ENCODE measurements at regions not wholly inside any gene's neighbourhood (a gene's known extent, or its start where the extent isn't known, plus 50 kb on each side); places are given as distances from the start of the nearest gene placed in this dataset.

DNA sequence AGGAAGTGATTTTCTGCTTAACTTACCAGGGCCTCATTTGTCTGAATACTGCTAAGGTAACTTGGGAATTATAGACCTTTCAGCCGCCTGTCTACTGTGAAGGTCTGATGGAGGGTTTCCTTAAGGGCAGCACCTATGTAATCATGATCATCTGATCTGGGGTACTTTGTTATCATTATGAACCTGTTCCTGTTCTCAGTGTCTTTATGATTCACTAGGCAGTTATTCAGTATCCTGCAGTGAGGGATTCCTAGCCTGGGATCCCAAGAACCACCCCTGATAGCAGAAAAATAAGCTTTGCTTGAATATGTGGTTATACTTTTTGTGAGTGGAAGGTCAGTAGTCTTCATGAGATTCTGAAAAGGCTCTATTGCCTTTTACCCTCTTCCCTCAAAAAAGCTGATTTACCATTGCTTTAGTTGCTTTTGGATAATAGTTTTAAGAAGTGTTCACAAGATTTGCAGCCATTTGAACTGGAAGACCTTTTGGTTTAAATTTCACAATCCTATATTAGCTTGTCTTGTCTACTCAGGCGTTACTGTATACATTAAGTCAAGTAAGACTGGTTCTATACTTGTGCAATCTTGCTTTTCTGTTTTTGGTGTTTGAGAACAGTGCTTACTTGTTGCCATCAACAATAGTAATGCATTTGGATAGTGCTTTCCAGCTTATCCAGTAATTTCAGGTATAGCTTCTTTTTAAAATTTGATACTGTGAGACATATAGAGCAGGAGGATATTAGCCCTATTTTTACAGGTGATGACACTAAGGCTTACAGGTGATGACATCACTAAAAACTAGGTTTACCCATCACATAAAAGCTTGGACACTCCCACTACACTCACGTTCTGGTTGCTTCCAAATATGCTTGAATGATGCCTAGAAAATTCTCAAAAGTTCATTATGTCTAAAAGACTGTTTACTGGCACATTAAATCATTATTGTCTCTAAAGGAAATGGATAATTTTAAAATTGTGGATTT is 60.0 kb downstream of the FHIP1A start:
- Histone ChIP-seq H3K27ac (ENCODE audit: low read length) (no peak overlapping the region), H3K4me3 (ENCODE audit: low read length) (no peak overlapping the region), H3K27me3 (ENCODE audit: control insufficient read depth, insufficient read depth, low read length) (no peaks in the 10 kb centered on the region), H3K4me1 (ENCODE audit: control insufficient read depth, insufficient read depth, low read length) (no peaks in the 10 kb centered on the region), H3K9me3 (ENCODE audit: control insufficient read depth, insufficient read depth, low read length) (no peaks in the 10 kb centered on the region), H3K36me3 (ENCODE audit: control insufficient read depth, insufficient read depth, low read length) (no peaks in the 10 kb centered on the region)
- ATAC-seq (no peak), DNase-seq (no peak)
- Mint-ChIP-seq H3K4me3 (no peak overlapping the region), H3K27ac (no peak overlapping the region), H3K27me3 (ENCODE audit: low read depth in 2 of 2) (peaks cover 0 to 2% of the 10 kb centered on the region in 2 donors), H3K36me3 (no peaks in the 10 kb centered on the region), H3K4me1 (no peaks in the 10 kb centered on the region), H3K9me3 (peaks cover 0 to 2% of the 10 kb centered on the region in 2 donors)
- intact Hi-C loops (cut with micrococcal nuclease): no loop called here
- TF ChIP-seq, protein P1, sequence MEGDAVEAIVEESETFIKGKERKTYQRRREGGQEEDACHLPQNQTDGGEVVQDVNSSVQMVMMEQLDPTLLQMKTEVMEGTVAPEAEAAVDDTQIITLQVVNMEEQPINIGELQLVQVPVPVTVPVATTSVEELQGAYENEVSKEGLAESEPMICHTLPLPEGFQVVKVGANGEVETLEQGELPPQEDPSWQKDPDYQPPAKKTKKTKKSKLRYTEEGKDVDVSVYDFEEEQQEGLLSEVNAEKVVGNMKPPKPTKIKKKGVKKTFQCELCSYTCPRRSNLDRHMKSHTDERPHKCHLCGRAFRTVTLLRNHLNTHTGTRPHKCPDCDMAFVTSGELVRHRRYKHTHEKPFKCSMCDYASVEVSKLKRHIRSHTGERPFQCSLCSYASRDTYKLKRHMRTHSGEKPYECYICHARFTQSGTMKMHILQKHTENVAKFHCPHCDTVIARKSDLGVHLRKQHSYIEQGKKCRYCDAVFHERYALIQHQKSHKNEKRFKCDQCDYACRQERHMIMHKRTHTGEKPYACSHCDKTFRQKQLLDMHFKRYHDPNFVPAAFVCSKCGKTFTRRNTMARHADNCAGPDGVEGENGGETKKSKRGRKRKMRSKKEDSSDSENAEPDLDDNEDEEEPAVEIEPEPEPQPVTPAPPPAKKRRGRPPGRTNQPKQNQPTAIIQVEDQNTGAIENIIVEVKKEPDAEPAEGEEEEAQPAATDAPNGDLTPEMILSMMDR (IDR thresholded peaks at IDR 0.05): no peak
- WGBS (ENCODE audit: insufficient coverage): 76% methylated on average over 2 of the region's 3 CpGs

GRCh38 chr4:151469970-151470369 is 61.0 kb downstream of the FHIP1A start:
- no peak for ATAC-seq

GRCh38 chr4:151471728-151472127 is 62.8 kb downstream of the FHIP1A start:
- Histone ChIP-seq H3K27me3 (ENCODE audit: control insufficient read depth, insufficient read depth, low read length) (no peaks in the 10 kb centered on the region), H3K36me3 (ENCODE audit: control insufficient read depth, insufficient read depth, low read length) (no peaks in the 10 kb centered on the region), H3K4me1 (ENCODE audit: control insufficient read depth, insufficient read depth, low read length) (no peaks in the 10 kb centered on the region), H3K4me3 (ENCODE audit: low read length) (no peak overlapping the region), H3K9me3 (ENCODE audit: control insufficient read depth, insufficient read depth, low read length) (no peaks in the 10 kb centered on the region), H3K27ac (ENCODE audit: low read length) (no peak overlapping the region)
- H3K4me1 Mint-ChIP-seq: no peaks in the 10 kb centered on the region
- whole genome bisulfite sequencing (ENCODE audit: insufficient coverage): 92% methylated on average over 4 of the region's 4 CpGs
- no peak overlapping the region for H3K27ac Mint-ChIP-seq
- peaks cover 0 to 2% of the 10 kb centered on the region in 2 donors for H3K9me3 Mint-ChIP-seq
- ATAC-seq: no peak
- no peak for DNase-seq
- peaks cover 0 to 7% of the 10 kb centered on the region in 2 donors for H3K27me3 Mint-ChIP-seq (ENCODE audit: low read depth in 2 of 2)
- intact Hi-C loops (cut with micrococcal nuclease): no loop called here
- no peak overlapping the region for H3K4me3 Mint-ChIP-seq
- TF ChIP-seq, protein P1 (IDR thresholded peaks at IDR 0.05): no peak
- H3K36me3 Mint-ChIP-seq: no peaks in the 10 kb centered on the region

More at GRCh38 chr4:151469970-151470369, 61.0 kb downstream of the FHIP1A start:
- DNase-seq: no peak
- TF ChIP-seq, protein P1 (IDR thresholded peaks at IDR 0.05): no peak
- Mint-ChIP-seq H3K36me3 (no peaks in the 10 kb centered on the region), H3K4me3 (no peak overlapping the region), H3K27me3 (ENCODE audit: low read depth in 2 of 2) (peaks cover 0 to 2% of the 10 kb centered on the region in 2 donors), H3K9me3 (peaks cover 0 to 2% of the 10 kb centered on the region in 2 donors), H3K27ac (no peak overlapping the region), H3K4me1 (no peaks in the 10 kb centered on the region)
- intact Hi-C loops (cut with micrococcal nuclease): no loop called here
- Histone ChIP-seq H3K27me3 (ENCODE audit: control insufficient read depth, insufficient read depth, low read length) (no peaks in the 10 kb centered on the region), H3K4me1 (ENCODE audit: control insufficient read depth, insufficient read depth, low read length) (no peaks in the 10 kb centered on the region), H3K9me3 (ENCODE audit: control insufficient read depth, insufficient read depth, low read length) (no peaks in the 10 kb centered on the region), H3K4me3 (ENCODE audit: low read length) (no peak overlapping the region), H3K36me3 (ENCODE audit: control insufficient read depth, insufficient read depth, low read length) (no peaks in the 10 kb centered on the region), H3K27ac (ENCODE audit: low read length) (no peak overlapping the region)

All from natural killer cell (primary cell).